ENCODE measurements at regions not wholly inside any gene's neighbourhood (a gene's known extent, or its start where the extent isn't known, plus 50 kb on each side); places are given as distances from the start of the nearest gene placed in this dataset.

DNA sequence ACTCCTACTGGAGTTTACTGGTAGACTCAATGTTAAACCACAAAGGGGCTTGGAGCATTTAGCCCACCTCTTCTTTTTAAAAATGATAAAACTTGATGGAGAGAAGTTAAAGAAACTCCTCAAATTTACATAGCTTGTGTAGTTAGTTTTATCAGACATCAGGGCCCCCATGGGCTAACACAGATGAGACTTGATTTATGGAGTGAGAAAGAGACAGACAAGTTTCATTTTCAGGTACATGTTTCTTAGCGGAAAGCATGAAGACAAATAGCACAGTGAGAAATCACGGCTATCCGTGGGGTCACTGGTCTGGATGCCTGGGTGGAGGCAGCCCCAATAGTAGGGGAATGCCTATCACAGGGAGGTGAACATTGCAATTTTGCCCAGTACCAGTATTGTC, 173.6 kb downstream of the TFAP2B start:
- no peak overlapping the region for H3K9ac ChIP-seq (ENCODE audit: low read length)
- H3K36me3 ChIP-seq (replicated peaks in 1 of 2; ENCODE audit: control extremely low read depth in 1 of 2, control insufficient read depth in 1 of 2, extremely low read depth in 1 of 2, insufficient read depth in 2 of 2, low read length in 1 of 2), result no peaks in the 10 kb centered on the region
- H4K20me1 ChIP-seq (ENCODE audit: control insufficient read depth, insufficient read depth, low read length, poor library complexity, severe bottlenecking), result no peaks in the 10 kb centered on the region
- peaks cover 0 to 2% (median 0%) of the 10 kb centered on the region in 3 donors for H3K9me3 ChIP-seq (ENCODE audit: control extremely low read depth in 1 of 3, control insufficient read depth in 2 of 3, insufficient read depth in 1 of 3, low read length in 2 of 3)
- TF ChIP-seq, protein P1, sequence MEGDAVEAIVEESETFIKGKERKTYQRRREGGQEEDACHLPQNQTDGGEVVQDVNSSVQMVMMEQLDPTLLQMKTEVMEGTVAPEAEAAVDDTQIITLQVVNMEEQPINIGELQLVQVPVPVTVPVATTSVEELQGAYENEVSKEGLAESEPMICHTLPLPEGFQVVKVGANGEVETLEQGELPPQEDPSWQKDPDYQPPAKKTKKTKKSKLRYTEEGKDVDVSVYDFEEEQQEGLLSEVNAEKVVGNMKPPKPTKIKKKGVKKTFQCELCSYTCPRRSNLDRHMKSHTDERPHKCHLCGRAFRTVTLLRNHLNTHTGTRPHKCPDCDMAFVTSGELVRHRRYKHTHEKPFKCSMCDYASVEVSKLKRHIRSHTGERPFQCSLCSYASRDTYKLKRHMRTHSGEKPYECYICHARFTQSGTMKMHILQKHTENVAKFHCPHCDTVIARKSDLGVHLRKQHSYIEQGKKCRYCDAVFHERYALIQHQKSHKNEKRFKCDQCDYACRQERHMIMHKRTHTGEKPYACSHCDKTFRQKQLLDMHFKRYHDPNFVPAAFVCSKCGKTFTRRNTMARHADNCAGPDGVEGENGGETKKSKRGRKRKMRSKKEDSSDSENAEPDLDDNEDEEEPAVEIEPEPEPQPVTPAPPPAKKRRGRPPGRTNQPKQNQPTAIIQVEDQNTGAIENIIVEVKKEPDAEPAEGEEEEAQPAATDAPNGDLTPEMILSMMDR (IDR thresholded peaks at IDR 0.05), result no peak
- no peak for TF ChIP-seq EZH2 (IDR thresholded peaks at IDR 0.05; ENCODE audit: borderline replicate concordance, insufficient read depth, low read depth, low read length, poor library complexity, severe bottlenecking)
- H2AFZ ChIP-seq (ENCODE audit: insufficient read depth, low read depth, low read length, poor library complexity, severe bottlenecking), result no peak overlapping the region
- ATAC-seq (ENCODE audit: low read depth), result no peak
- WGBS (ENCODE audit: insufficient coverage), result 96% methylated on average over 3 of the region's 3 CpGs
- H3K4me2 ChIP-seq (replicated peaks; ENCODE audit: low read depth, low read length, poor library complexity, severe bottlenecking), result no peak overlapping the region
- Mint-ChIP-seq H3K4me1 (no peaks in the 10 kb centered on the region), H3K4me3 (no peak overlapping the region), H3K27me3 (no peaks in the 10 kb centered on the region), H3K9me3 (ENCODE audit: insufficient read depth) (no peaks in the 10 kb centered on the region), H3K27ac (no peak overlapping the region)
- H3K27me3 ChIP-seq (replicated peaks in 1 of 4; ENCODE audit: control extremely low read depth in 1 of 4, control insufficient read depth in 3 of 4, insufficient read depth in 4 of 4, low read length in 3 of 4), result no peaks in the 10 kb centered on the region
- H3K4me3 ChIP-seq (ENCODE audit: control extremely low read depth in 1 of 5, extremely low read depth in 1 of 5, insufficient read depth in 1 of 5, low read depth in 2 of 5, low read length in 4 of 5), result no peak overlapping the region
- no peaks in the 10 kb centered on the region for H3K79me2 ChIP-seq (ENCODE audit: control insufficient read depth, insufficient read depth, low read length)
- POLR2A ChIA-PET, result no interaction called here
- H3K4me1 ChIP-seq (ENCODE audit: control insufficient read depth in 2 of 2, insufficient read depth in 2 of 2, low read length in 2 of 2), result no peaks in the 10 kb centered on the region
- H3K27ac ChIP-seq (ENCODE audit: low read length in 2 of 2), result no peak overlapping the region
- no peak for DNase-seq
- intact Hi-C loops (cut with micrococcal nuclease), result no loop called here
- CTCF ChIA-PET, result no interaction called here

DNA sequence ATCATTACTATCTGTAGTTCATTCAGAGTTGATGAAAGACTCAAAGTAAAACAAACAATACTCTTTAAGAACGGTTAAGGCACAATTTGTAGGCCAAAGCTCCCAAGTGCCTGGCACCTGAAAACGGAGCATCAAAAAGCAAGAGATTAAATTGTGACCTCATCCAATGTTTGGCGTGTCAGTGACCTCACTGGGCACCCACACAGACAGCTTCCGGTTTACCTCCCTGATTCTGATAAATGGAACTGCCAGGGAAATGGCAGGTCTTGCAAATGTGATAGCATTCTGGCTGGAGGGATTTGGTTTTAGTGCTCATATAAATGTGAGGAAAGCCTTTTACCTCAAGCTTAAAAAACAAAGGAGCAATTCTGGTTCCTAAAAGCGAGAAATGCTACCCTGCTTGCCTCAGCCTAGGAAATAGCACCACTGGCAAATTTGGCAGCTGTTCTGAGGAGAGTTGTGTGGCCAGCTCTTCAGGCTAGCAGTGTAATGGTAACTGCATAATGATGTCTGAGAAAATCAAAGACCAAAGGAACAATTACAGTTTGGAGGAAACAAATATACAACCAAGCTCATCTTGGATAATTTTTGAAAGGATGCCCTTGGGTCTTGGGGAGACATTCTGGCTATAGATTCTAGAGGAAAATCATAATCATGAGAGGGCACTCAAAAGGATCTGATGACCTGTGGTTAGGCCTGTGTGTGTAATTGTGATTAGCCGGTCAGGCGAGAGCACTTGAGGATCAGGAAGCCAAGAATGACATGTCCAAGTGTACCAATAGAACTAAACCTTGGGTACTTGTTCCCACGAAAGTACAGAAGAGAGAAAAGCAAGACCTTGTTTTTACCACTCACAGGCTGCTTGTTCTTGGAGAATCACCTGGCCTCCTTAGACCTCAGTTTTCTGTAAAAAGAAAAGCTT, 174.3 kb downstream of the TFAP2B start:
- Histone ChIP-seq H3K27ac (ENCODE audit: low read length in 2 of 2) (no peak overlapping the region), H3K4me1 (ENCODE audit: control insufficient read depth in 2 of 2, insufficient read depth in 2 of 2, low read length in 2 of 2) (no peaks in the 10 kb centered on the region), H3K27me3 (replicated peaks in 1 of 4; ENCODE audit: control extremely low read depth in 1 of 4, control insufficient read depth in 3 of 4, insufficient read depth in 4 of 4, low read length in 3 of 4) (no peaks in the 10 kb centered on the region), H3K36me3 (replicated peaks in 1 of 2; ENCODE audit: control extremely low read depth in 1 of 2, control insufficient read depth in 1 of 2, extremely low read depth in 1 of 2, insufficient read depth in 2 of 2, low read length in 1 of 2) (no peaks in the 10 kb centered on the region), H4K20me1 (ENCODE audit: control insufficient read depth, insufficient read depth, low read length, poor library complexity, severe bottlenecking) (no peaks in the 10 kb centered on the region), H3K9ac (ENCODE audit: low read length) (no peak overlapping the region), H2AFZ (ENCODE audit: insufficient read depth, low read depth, low read length, poor library complexity, severe bottlenecking) (no peak overlapping the region), H3K4me3 (ENCODE audit: control extremely low read depth in 1 of 5, extremely low read depth in 1 of 5, insufficient read depth in 1 of 5, low read depth in 2 of 5, low read length in 4 of 5) (no peak overlapping the region), H3K79me2 (ENCODE audit: control insufficient read depth, insufficient read depth, low read length) (no peaks in the 10 kb centered on the region), H3K4me2 (replicated peaks; ENCODE audit: low read depth, low read length, poor library complexity, severe bottlenecking) (no peak overlapping the region), H3K9me3 (ENCODE audit: control extremely low read depth in 1 of 3, control insufficient read depth in 2 of 3, insufficient read depth in 1 of 3, low read length in 2 of 3) (peaks cover 0 to 2% (median 0%) of the 10 kb centered on the region in 3 donors)
- 94% methylated on average over 7 of the region's 8 CpGs for WGBS (ENCODE audit: insufficient coverage)
- Mint-ChIP-seq H3K9me3 (ENCODE audit: insufficient read depth) (no peaks in the 10 kb centered on the region), H3K27ac (no peak overlapping the region), H3K4me1 (no peaks in the 10 kb centered on the region), H3K27me3 (no peaks in the 10 kb centered on the region), H3K4me3 (no peak overlapping the region)
- ATAC-seq (ENCODE audit: low read depth) (no peak), DNase-seq (no peak)
- TF ChIP-seq EZH2 (IDR thresholded peaks at IDR 0.05; ENCODE audit: borderline replicate concordance, insufficient read depth, low read depth, low read length, poor library complexity, severe bottlenecking), result no peak
- TF ChIP-seq, protein P1 (IDR thresholded peaks at IDR 0.05), result no peak
- intact Hi-C loops (cut with micrococcal nuclease), result no loop called here
- ChIA-PET CTCF (interaction anchor here (0.7 kb wide), 1 partner anchor 14 kb away, joined by 3 read pairs; no protein-coding TSS in a partner anchor), POLR2A (no interaction called here)

All from B cell (primary cell).